ENCODE measurements at regions not wholly inside any gene's neighbourhood (a gene's known extent, or its start where the extent isn't known, plus 50 kb on each side); places are given as distances from the start of the nearest gene placed in this dataset.

GRCh38 chr15:47824147-47824546 is 106.8 kb downstream of the SEMA6D start:
- no peak for DNase-seq (ENCODE audit: low read depth, low spot score)

DNA sequence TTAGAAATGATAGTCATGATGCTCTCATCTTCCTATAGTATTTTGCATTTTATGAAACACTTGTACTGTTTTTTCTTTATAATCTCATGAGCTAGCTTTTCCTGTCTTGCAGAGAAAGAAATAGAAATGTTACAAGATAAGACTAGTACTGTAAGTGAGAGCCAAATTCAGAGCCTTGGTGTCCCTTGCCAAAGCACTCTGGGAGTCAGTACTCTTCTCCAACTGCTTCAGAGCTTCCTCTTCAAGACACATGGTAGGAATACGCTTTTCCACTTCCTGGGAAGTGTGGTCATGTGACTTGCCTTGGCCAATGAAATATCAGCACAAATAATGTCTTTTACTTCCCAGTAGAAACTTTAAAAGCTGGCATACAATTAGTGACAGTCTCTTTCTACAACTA is 112.4 kb downstream of the SEMA6D start:
- no peak for DNase-seq (ENCODE audit: low read depth, low spot score)

GRCh38 chr15:47834093-47834492 is 116.8 kb downstream of the SEMA6D start:
- DNase-seq (ENCODE audit: low read depth, low spot score), result no peak

- DNase-seq (ENCODE audit: low read depth, low spot score), result no peak
These were observed 122.0 kb downstream of the SEMA6D start for GRCh38 chr15:47839233-47839825.

DNA sequence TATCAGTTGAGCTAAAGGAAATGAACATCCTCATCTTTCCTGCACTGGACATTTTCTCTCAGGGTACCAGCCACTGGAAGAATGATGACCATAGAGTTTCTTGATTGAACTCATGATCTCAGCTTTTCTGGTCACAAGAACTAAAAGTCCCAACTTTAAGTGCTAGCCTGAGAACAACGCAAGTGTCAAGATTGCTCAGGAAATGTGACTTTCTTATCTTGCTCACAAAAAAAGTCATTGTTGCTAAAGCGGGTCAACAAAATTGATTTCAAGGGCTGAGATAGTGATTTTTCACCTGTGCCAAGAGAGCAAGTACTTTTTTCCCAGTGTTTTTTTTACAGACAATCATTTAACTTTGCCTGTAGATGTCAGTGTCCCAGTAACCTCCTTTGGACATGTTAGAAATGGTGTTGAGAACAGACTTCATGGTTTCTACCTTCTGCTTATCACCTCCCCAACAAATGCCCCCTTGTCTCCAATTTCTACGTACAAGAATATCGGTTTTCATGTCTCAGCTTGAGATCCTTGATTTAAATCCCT is 125.9 kb downstream of the SEMA6D start:
- DNase-seq (ENCODE audit: low read depth, low spot score), result no peak

DNA sequence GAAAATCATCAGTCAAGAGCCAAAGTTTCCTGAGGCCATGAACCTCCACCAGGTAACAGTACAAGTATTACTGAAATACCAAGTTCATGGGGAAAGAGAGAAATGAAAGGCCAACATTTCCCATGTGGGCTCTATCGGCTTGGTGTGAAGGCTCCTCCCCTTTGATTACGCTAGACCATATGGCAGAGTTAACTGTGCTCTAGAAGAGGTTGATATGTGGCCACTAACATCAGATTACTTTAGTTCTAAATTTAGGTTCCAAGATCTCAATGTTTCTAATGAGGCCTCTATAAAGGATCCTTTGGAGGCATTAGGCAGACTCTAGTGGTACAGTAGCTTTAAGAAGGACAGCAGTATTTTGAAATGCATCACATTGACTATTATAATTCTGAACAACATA is 127.1 kb downstream of the SEMA6D start:
- no peak for DNase-seq (ENCODE audit: low read depth, low spot score)

DNA sequence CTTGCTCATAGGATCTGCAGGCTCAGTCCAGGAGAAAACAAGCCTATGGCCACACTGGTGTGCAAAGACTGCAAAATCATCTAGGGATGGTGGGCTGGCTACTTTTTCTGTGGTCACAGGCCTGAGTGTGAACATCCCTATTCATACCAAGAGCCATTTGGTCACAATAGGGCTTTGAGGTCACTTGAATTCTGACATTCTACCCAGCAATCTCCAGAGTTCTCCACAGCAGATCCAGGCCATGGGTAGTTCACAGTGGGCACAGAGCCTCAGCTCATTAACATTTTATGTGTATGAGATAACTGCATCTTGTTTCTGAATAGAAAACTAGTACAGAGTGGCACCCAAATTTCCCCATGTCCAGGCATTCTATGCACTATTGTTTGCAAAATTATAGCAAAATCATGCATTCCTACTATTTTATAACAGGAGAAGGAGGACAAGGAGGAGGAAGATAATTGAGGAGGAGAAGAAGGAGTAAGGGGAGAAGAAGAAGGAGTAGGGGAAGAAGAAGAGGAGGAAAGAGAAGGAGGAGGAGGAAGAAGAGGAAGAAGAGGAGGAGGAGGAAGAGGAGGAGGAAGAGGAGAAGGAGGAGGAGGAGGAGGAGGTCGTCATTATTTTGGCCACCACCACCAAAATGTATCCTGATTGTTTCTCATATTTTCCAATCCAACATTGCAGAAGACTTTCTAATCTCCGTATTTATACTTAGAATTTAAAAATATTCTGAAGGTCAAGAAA is 129.0 kb downstream of the SEMA6D start:
- no peak for DNase-seq (ENCODE audit: low read depth, low spot score)

- DNase-seq (ENCODE audit: low read depth, low spot score), result no peak
These were observed 129.6 kb downstream of the SEMA6D start for GRCh38 chr15:47846876-47847275.

DNA sequence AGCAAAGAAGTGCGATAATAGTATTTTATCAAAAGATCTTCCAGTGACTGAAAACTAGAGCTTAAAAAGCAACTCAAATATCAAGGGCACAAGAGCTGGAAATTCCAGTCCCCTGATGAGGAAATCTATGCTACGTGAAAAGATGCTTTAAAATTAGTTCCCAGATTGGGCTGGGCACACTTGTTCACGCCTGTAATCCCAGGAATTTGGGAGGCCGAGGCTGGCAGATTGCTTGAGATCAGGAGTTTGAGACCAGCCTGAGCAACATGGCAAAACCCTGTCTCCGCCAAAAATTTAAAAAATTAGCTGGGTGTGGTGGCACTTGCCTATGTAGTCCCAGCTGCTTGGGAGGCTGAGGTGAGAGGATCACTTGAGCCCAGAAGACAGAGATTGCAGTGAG is 138.8 kb downstream of the SEMA6D start:
- no peak for DNase-seq (ENCODE audit: low read depth, low spot score)

DNA sequence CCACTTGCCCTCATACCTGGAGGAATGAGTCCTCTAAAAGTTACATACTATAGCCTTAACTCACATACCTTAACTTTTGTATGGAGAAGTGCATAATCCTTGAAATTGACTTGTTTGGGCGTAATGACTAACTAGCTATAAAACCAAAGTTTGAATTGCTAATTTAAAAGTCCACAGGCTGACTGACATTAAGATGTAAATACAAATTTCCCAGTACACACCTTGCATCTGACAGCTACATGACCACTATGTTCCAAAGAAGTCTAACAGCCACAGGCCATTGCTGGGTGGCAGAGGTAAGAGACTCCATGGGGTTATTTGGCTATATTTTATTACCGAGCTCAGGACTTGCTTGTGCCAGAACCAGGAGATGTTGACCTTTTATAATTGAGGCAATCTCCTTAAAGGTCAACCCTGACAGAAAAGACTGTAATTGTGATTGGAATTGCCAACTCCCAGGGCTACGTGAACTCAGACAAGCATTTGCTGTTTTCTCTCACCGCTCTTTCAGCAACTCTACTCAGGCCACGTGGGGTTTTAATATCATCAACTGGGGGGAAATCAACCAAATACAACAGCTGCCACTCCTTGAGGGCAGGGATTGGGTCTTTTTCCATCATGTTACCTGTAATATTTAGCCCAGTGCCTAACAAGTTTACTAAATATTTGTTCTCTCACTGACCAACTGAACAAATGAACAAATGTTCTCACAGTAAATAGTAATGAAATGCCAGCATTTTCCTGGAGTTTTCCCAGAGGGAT is 139.9 kb downstream of the SEMA6D start:
- DNase-seq (ENCODE audit: low read depth, low spot score), result no peak

- DNase-seq (ENCODE audit: low read depth, low spot score), result no peak
These were observed 140.5 kb downstream of the SEMA6D start for GRCh38 chr15:47857776-47858167.

- no peak for DNase-seq (ENCODE audit: low read depth, low spot score)
These were observed 144.0 kb downstream of the SEMA6D start for GRCh38 chr15:47861111-47861903.

DNA sequence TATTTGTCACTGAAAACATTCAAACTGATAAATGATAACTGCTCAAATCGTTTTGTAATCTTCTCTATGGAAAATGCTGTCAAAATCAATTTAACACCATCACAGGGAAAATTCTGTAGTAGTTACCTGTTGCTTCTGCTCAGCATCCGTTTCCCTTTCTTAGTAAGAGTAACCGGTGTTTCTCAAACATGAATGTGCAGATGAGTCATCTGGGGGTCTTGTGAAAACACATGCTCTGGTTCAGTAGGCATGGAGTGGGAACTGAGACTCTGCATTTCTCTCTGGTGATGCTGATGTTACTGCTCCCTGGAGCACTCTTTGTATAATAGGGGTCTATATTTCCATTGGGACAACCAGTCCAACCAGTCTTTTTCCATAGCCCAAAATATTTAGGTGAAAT is 145.1 kb downstream of the SEMA6D start:
- DNase-seq (ENCODE audit: low read depth, low spot score), result no peak

- DNase-seq (ENCODE audit: low read depth, low spot score), result no peak
These were observed 149.1 kb downstream of the SEMA6D start for GRCh38 chr15:47866446-47866845.

DNA sequence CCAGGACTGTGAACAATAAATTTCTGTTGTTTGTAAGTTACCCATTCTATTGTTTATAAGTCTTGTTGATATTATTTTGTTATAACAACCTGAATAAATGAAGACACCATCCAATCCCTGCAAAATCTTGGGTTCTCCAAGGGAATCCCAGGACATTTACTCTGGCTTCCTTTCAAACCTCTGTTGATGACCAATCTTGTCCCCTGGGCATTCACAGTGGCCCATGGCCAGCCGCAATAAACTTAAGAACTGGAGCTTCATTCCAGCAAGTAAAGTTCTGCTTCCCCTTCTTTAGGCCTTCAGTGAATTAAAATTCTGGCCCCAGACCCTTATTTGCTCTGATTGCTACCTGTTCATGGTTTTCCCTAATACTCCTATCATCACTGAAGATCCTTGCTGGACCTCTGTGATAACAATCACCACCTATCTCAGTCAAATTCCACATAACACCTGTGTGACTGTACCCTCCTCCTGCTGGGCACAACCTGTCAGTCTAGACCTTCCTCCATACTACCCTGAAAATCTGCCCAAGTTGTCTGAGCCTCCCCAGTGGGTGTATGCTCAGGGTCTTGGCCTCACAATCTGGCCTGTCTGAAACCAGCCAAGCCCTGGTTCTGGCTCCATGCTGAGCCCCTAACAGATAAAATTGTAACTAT is 153.1 kb downstream of the SEMA6D start:
- DNase-seq (ENCODE audit: low read depth, low spot score), result no peak

DNA sequence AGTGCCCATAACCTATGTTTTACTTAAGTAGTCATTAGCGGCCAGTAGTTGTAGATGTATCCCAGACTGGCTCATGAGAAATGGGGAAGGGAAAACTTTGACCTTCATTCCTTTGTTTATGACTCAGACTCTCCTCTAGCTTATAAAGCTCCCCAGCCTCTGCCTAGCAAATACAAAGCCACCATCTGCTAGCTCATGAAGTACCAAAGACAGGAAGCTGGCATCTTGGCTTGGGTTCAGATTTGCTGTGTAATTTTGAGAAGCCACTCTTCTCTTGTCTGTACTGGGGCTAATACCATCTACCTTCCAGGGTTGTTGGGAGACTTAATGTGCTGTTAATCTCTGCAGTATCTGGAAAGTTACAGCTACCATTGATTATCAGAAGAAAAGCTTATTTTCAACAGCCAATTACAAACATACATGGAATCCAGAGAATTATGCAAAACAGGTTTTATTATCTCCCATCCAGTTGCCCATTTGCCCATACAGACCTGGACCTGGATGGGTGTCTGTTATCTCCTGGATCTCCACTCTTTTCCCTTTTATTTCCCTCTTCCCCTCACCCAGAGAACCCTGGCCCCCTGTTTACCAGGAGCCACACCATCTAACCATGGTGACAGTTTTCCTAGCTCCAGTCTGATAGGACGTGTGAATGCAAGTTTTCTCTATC is 153.8 kb downstream of the SEMA6D start:
- DNase-seq (ENCODE audit: low read depth, low spot score), result peak; percentile 44

- no peak for DNase-seq (ENCODE audit: low read depth, low spot score)
These were observed 154.9 kb downstream of the SEMA6D start for GRCh38 chr15:47872208-47872607.

DNA sequence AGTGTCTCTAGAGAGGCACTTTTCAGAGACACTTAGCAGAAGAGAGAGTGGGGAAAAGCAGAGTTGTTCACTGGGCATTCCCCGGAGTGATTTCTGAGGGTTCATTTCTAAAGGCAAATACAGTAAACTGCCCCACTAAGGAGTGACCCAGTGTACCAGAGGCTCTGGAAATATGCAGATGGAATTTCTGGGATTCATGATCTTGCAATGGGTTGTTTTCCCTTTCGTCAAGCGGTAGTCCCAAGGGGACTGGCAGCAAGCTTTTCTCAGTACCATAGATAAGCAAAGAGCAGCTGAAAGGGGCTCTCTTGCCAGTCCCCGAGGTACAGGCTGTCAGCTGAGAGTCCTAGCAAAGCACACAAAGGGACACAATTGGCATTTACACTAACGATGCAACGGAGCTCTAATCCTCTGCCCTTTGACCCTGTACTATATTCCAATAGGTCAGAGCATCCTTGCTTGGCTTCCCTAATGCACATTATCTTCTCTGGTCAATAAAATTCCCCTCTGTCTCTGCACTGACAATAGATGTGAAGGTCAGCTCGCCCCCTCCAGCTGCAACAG is 155.6 kb downstream of the SEMA6D start:
- DNase-seq (ENCODE audit: low read depth, low spot score), result no peak

DNA sequence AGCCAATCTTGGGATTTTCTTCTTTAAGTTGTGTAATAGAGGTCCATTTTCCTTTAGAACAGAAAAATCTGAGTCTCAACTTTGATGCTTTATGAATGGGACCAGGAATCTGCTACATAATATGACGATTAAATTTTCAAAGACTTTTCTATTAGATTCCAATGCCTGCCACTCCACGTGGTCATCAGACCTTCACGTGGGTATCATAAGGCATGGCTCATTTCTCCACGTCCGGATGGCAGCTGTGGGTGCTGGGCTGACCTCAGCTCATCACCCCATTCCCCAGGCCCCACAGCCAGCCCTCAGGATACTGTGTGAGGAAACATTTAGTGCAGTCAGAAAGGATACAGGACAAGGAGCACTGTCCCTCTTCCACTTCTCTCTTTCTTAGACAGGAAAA is 159.7 kb downstream of the SEMA6D start:
- DNase-seq (ENCODE audit: low read depth, low spot score), result no peak

GRCh38 chr15:47877836-47878235 is 160.5 kb downstream of the SEMA6D start:
- no peak for DNase-seq (ENCODE audit: low read depth, low spot score)

Measured in astrocyte of the hippocampus (primary cell).